ENCODE measurements at regions not wholly inside any gene's neighbourhood (a gene's known extent, or its start where the extent isn't known, plus 50 kb on each side); places are given as distances from the start of the nearest gene placed in this dataset.

- Mint-ChIP-seq H3K4me1 (ENCODE audit: low read depth, unreplicated experiment) (no peaks in the 10 kb centered on the region), H3K27me3 (ENCODE audit: unreplicated experiment) (no peaks in the 10 kb centered on the region), H3K36me3 (ENCODE audit: unreplicated experiment) (peaks cover 8% of the 10 kb centered on the region), H3K27ac (ENCODE audit: unreplicated experiment) (no peak overlapping the region), H3K9me3 (ENCODE audit: unreplicated experiment) (peaks cover 2% of the 10 kb centered on the region), H3K4me3 (ENCODE audit: unreplicated experiment) (no peak overlapping the region)
- DNase-seq = no peak
- TF ChIP-seq, protein P1, sequence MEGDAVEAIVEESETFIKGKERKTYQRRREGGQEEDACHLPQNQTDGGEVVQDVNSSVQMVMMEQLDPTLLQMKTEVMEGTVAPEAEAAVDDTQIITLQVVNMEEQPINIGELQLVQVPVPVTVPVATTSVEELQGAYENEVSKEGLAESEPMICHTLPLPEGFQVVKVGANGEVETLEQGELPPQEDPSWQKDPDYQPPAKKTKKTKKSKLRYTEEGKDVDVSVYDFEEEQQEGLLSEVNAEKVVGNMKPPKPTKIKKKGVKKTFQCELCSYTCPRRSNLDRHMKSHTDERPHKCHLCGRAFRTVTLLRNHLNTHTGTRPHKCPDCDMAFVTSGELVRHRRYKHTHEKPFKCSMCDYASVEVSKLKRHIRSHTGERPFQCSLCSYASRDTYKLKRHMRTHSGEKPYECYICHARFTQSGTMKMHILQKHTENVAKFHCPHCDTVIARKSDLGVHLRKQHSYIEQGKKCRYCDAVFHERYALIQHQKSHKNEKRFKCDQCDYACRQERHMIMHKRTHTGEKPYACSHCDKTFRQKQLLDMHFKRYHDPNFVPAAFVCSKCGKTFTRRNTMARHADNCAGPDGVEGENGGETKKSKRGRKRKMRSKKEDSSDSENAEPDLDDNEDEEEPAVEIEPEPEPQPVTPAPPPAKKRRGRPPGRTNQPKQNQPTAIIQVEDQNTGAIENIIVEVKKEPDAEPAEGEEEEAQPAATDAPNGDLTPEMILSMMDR (IDR thresholded peaks at IDR 0.05; ENCODE audit: partially characterized antibody, unreplicated experiment) = no peak
Measured at GRCh38 chr7:17463511-17464085, 165.1 kb downstream of the AHR start.

- TF ChIP-seq, protein P1 (IDR thresholded peaks at IDR 0.05; ENCODE audit: partially characterized antibody, unreplicated experiment) = no peak
- Mint-ChIP-seq H3K4me1 (ENCODE audit: low read depth, unreplicated experiment) (no peaks in the 10 kb centered on the region), H3K27me3 (ENCODE audit: unreplicated experiment) (no peaks in the 10 kb centered on the region), H3K27ac (ENCODE audit: unreplicated experiment) (no peak overlapping the region), H3K4me3 (ENCODE audit: unreplicated experiment) (no peak overlapping the region), H3K36me3 (ENCODE audit: unreplicated experiment) (no peaks in the 10 kb centered on the region), H3K9me3 (ENCODE audit: unreplicated experiment) (no peaks in the 10 kb centered on the region)
- DNase-seq = no peak
Measured at GRCh38 chr7:17466216-17466615, 167.8 kb downstream of the AHR start.

GRCh38 chr7:17467386-17467945, 169.0 kb downstream of the AHR start:
- Mint-ChIP-seq H3K36me3 (ENCODE audit: unreplicated experiment) (no peaks in the 10 kb centered on the region), H3K4me1 (ENCODE audit: low read depth, unreplicated experiment) (no peaks in the 10 kb centered on the region), H3K4me3 (ENCODE audit: unreplicated experiment) (no peak overlapping the region), H3K9me3 (ENCODE audit: unreplicated experiment) (no peaks in the 10 kb centered on the region), H3K27me3 (ENCODE audit: unreplicated experiment) (no peaks in the 10 kb centered on the region), H3K27ac (ENCODE audit: unreplicated experiment) (no peak overlapping the region)
- TF ChIP-seq, protein P1 (IDR thresholded peaks at IDR 0.05; ENCODE audit: partially characterized antibody, unreplicated experiment) = no peak
- DNase-seq = no peak

- no peak overlapping the region for H3K27ac Mint-ChIP-seq (ENCODE audit: unreplicated experiment)
- H3K4me1 Mint-ChIP-seq (ENCODE audit: low read depth, unreplicated experiment) = no peaks in the 10 kb centered on the region
- no peaks in the 10 kb centered on the region for H3K36me3 Mint-ChIP-seq (ENCODE audit: unreplicated experiment)
- no peak overlapping the region for H3K4me3 Mint-ChIP-seq (ENCODE audit: unreplicated experiment)
- no peaks in the 10 kb centered on the region for H3K27me3 Mint-ChIP-seq (ENCODE audit: unreplicated experiment)
- TF ChIP-seq, protein P1 (IDR thresholded peaks at IDR 0.05; ENCODE audit: partially characterized antibody, unreplicated experiment) = no peak
- H3K9me3 Mint-ChIP-seq (ENCODE audit: unreplicated experiment) = no peaks in the 10 kb centered on the region
- no peak for DNase-seq
Measured at GRCh38 chr7:17471325-17471724, 172.9 kb downstream of the AHR start.

DNA sequence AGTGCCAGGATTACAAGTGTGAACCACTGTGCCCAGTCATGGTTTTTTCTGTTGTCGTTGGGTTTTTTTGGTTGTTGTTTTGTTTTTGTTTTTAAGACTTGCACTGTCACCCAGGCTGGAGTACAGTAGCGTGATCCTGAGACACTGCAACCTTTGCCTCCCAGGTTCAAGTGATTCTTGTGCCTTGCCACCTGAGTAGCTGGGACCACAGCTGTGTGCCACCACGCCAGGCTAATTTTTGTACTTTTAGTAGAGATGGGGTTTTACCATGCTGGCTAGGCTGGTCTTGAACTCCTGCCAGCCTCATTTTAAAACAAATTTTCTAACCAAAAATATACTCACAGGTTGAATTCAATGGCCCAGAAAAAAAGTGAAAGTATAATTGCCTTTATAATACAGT, 174.1 kb downstream of the AHR start:
- TF ChIP-seq, protein P1 (IDR thresholded peaks at IDR 0.05; ENCODE audit: partially characterized antibody, unreplicated experiment) = no peak
- Mint-ChIP-seq H3K9me3 (ENCODE audit: unreplicated experiment) (no peaks in the 10 kb centered on the region), H3K4me3 (ENCODE audit: unreplicated experiment) (no peak overlapping the region)

More for the DNA sequence above, 174.1 kb downstream of the AHR start:
- Mint-ChIP-seq H3K36me3 (ENCODE audit: unreplicated experiment) (no peaks in the 10 kb centered on the region), H3K27me3 (ENCODE audit: unreplicated experiment) (no peaks in the 10 kb centered on the region), H3K27ac (ENCODE audit: unreplicated experiment) (no peak overlapping the region), H3K4me1 (ENCODE audit: low read depth, unreplicated experiment) (no peaks in the 10 kb centered on the region)
- DNase-seq = no peak

All from glutamatergic neuron (in vitro differentiated cells).